Limb (tissue), 2 donors: ENCODE measurements at regions not wholly inside any gene's neighbourhood (a gene's known extent, or its start where the extent isn't known, plus 50 kb on each side); places are given as distances from the start of the nearest gene placed in this dataset.
A peak's percentile ranks its signal among the peaks of the same experiment; 100 is the strongest.
"Not testable (repeated sequence)": the region's sequence is repeated elsewhere in the genome, so short reads cannot be mapped to it uniquely, and the experiment has no call there.

Experiments used
- DNase-seq, 2 donors: peaks; one replicate each; pipeline ENCODE4 v3.0.0-alpha.2; 2016; ENCODE audit errors: extremely low spot score in 2 of 2

DNA sequence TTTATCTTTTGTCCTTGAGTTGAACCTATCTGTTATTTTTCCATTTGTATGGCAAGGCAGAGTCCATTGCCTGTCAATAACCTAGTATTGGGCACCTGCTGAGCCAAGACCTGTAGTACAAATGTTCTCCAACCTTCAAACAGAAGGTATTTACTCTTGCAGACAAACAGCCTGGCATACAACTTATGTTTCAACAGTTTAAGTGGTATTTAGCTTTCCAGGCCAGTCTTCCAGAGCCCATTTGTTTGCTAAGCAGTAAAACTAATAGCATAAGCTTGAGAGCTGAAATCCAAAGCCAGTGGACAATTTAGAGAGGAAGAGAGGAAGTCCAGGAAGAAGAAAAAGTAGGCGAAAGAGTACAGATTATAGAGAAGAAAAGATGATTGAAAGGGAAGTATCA lies 979.3 kb downstream of the GLUD2 start:
- no peak for DNase-seq

DNA sequence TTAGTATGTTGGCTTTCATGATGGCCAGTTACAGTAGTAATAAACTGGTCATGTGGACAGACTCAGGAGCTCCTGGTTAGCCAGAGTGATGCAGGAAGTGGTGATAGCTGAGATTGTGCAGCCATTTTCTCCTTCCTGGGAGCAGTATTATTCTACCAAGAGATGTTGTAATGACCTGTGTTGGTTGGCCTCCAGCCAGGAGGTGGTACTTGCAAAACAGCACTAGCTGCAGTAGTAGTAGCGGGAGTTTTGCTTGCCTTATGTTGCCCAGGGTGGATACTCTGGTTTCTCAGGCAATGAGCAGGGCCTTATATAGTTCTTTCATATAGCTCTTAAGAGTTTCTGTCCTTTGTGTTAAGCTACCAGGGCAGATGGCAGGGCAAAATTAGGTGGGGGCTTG lies 998.8 kb downstream of the GLUD2 start:
- no peak for DNase-seq

DNA sequence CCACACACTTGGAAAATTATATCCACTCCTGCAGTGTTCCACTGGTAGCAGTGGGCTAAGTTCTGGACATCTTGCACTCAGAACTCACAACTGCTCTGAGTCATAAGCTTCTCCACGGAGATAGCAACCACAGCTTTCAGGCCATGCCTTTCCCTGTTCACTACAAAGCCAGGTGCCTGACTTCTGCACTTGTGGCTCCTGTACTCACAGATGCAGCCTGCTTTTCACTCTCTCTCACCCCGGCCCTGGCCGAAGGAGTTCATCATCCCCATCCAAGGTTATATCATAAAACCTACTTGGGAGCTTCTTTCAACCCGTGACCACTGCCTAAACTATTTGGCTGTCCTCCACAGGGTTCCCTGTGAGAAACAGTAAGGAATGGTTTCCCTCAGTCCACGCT lies 999.4 kb downstream of the GLUD2 start:
- DNase-seq, result no peak

DNA sequence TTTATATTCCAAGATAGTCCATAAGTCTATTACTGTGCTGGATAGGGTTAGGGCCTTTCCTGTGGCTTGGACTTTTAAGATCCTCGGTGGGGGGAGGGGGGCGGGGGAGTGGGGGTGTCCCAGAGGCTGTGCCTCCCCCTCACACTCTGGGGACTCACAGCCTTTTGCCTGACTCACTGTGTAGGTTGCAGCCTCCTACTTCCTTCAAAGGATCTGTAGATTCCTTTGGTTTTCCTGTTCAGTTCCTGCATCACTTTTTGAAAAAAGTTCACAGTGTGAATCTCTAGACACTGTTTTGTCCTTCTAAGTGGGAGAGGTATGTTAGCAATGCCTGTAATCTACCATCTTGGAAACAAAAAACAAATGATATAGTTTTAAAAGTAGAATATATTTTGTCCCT lies 999.9 kb downstream of the GLUD2 start:
- DNase-seq, result no peak

DNA sequence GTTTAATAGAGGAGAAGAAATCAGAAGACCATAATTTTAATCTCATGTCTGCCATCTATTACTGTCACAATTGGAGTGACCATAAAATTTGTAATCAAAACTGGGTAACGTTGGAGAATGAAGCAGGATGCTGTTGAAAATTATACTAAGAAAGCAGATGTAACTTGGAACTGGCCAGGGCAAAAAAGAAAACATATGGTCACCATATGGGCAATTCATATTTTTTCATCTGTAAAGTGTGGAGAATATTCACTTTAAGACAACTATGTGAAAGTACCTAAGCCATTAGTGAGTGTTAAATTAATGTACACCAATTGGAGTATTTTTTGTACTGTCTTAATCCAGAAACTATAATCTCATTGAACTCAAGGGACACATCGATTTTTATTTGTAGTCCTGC lies 1008.0 kb downstream of the GLUD2 start:
- DNase-seq, result no peak

DNA sequence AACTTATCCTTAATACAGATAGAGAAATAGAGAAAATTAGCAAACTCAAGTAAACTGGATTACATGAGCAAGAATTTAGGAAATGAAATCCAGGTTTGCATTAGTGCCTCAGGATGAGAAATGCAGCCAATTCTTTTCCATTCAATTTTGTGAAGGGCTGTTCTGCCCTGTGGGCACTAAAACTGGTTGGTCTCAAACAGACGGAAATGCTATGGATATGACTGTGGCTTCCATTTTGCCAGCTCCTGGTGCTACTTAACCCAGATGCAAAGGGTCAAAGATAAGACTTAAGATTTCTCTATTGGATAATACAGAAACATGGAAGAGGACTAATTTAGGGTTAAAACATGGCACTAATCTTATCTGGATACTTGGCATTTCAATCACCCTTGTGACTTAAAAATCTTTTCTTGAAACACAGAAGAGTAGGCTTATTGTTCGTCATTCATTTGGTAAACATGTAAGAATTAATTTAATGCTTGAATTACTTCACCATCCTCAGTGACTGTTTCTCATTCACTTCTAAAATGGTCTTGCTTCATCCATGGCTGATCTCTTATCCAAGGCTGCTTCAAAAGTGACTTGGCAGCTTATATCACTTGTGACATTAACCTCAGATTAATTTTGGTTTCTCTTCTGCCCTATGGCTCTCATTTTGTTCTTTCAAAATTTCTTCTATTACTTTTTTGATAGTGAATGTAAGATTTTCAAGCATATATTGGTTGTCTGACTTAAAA lies 1008.7 kb downstream of the GLUD2 start:
- DNase-seq, result no peak

DNA sequence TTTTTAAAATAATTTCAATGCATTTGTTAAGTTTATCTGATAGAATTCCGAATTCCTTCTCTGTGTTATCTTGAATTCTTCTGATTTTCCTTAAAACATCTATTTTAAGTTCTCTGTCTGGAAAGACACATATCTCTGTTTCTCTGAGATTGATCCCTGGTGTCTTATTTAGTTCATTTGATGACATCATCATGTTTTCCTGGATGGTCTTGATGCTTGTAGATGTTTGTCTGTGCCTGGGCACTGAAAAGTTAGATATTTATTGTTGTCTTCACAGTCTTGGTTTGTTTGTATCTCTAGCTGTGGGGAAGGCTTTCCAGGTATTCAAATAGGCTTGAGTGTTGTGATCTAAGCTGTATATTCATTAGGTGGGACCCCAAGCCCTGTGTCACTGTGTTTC lies 1028.8 kb downstream of the GLUD2 start:
- DNase-seq, result no peak

DNA sequence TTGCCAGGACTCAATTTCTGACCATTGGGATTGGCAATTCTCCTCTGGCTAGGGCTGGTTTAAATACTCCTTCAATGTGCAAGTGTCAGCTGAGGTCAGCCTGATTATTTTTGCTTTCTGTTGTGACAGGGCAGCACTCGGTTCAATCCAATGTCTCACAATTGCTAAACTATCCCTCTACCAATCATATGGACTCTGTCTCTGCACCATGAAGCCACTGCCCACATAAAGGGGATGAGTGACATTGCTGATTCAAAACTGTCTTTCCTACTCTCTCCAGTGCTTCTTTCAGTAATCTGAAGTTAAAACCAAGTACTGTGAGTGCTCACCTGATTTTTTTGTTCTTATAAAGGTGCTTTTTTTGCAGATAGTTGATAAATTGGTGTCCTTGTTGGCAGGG lies 1030.7 kb downstream of the GLUD2 start:
- no peak for DNase-seq

DNA sequence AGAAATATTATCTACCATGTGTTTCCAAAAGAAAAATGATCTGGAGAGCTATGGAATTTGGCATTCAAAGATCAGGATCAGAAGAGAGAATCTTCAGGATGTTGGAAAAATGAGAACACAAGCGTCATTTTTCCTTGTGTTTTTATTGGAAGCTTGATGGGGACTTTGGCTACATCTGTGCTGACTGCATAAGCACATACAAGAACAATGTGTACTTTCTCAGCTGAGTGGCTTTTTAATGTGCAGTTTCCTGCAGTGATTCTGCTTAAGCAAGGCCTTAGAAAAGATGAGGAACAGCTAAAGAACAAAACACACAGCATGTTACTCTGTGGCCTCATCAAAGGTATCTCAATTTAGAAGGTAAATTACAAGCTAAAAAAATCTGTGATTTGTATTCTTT lies 1039.9 kb downstream of the GLUD2 start:
- DNase-seq, result peak in 1 of 2 donors; percentile 1

DNA sequence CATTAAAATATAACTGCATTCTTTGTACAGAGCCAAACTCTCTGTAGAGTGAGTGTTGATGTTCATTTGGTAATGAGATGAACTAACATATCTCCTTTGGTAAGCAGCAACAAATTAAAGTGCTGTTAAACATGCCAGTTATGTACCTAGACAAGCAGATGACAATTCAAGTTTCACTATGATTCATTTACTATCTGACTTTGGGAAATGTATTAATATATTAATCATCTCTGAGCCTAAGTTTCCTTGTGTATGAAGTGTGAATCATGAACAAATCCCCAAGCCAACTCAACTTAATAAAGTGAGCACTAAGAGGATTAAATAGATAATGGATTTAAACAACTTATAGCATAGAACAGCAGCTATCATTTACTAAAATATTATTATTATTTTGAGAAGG lies 1044.2 kb downstream of the GLUD2 start:
- DNase-seq, result no peak

DNA sequence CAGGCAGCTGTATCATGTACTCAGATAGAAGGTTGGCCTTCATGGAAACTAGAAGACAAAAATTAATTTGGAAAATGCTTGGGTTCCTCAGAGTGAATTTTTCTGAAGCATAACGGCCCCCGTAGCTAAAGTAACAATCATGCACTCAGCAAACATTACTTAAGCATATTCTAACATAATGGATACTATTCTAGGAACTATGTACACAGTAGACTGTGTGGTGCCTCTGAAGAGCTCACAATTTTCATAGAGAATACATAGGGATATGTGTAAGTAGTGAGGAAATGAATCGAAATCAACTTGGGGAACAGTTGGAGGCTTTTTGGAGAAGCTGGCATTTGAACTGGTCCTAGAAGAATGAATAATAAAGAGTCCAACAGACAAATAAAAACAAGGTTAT lies 1045.0 kb downstream of the GLUD2 start:
- DNase-seq, result no peak

DNA sequence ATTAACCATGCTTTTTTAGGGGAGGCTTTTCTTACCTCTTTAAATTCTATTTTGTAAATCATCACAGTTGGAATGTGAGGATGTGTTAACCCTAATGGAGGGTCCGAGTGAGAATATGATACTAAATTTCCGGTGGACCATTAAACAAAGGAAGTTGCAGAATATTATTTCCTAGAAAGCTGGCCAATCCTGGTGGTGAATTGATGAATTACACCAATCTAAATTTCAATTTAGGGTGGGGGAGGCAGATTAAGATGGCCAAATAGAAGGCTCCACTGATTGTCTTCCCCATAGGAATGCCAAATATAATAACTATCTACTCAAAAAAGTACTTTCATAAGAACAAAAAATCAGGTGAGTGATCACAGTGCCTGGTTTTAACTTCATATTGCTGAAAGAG lies 1045.6 kb downstream of the GLUD2 start:
- no peak for DNase-seq

DNA sequence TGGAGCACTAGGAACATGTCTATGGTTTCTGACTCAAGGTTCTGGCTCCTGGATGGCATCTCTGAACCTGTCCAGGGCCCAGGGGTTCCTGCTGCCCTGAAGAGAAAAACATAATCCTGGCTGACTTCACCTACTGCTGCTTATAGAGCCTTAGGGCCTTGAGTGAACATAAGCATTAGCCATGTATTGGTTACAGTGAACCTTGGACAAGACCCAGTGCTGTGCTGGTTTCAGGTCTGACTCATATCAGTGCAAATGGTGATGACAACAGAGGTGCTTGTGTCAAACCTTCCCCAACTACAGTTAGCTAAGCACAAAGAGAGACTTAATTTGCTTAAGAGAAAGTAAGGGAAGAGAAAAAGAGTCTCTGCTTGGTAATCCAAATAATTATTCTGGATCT lies 1047.2 kb downstream of the GLUD2 start:
- no peak for DNase-seq

DNA sequence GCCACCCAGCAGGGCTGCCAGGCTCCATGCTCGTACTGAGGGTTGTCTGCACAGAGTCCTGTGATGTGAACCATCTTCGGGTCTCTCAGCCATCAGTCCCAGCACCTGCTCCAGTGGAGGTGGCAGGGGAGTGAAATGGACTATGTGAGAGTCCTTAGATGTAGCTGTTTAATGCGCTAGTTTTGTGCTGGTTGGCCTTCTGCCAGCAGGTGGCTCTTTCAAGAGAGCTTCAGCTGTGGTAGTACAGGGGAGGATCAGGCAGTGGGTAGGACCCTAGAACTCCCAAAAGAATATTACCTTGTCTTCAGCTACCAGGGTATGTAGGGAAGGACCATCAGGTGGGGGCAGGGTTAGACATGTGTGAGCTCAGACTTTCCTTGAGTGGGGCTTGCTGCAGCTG lies 1066.0 kb downstream of the GLUD2 start:
- DNase-seq, result no peak

DNA sequence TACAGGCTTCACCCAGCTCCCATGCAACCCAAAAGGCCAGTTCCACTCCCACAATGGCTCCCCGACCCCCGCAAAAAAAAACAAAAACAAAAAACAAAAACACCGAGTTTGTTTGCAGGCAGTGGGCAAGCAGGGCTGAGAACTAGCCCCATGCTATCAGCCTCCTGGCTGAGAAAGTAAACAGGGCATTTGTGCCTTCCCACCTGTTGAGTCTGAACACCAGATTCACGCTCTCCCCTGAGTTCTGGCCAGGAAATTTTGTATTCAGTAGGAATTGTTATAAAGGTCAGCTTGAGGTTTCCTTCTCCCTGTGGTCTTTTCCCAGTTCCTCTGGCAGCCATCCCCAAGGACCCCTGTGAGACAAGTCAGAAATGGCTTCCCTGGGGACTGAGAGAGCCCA lies 1066.5 kb downstream of the GLUD2 start:
- no peak for DNase-seq

DNA sequence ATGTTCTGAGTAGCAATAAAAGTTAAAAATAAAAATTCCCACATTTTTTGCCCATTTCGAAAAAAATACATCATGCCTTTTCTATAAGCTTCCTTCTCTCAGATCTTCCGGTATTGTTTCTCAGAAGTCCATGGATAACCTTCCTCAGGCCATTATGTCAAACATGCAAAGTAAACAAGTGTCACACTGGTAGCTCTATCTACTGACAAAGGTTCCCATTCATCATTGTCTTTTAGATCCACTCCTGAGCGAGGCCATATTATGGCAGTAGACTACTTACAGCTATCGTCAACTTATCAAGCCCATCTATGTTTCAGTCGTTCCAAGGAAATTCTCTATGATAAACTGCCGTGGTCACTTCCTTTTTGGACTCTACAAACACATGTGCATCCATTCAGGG lies 1068.2 kb downstream of the GLUD2 start:
- no peak for DNase-seq

DNA sequence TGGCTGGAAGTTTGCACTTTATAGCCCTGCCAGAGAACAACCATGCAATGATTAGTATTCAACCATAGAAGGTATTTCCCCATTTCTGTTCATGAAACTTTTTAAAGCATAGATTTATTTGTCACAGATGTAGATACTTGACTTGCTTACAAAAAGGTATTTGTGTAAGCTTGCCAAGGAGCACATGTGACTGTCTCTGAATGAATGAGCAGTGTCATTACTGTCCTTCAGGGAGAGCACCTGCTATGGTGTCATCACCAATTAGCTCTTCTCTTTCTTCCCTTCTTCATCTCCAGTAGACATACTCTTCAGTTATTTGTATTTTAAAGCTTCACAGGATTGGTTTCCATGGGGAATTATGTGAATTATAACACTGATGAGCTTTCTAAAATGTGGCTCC lies 1064.7 kb upstream of the GRIA3 start:
- DNase-seq, result no peak

DNA sequence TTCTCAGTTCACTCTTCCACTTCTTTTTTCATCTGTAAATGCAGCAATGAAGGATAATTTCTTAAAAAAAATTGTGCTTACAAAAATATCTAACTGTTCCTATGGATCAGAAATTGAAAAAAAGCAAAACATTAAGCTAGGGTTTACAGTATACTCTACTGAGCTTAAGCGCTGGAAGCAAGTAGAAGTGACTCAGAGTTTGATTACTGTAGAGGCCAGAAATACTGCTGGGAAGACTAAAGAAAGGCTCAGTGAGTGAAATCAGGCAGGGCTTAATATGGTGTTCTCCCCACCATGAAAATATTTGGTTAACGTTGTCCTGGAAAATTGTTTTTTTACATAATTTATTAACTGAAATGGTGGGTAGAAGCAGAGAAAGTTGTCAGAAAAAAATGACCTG lies 1061.8 kb upstream of the GRIA3 start:
- no peak for DNase-seq

DNA sequence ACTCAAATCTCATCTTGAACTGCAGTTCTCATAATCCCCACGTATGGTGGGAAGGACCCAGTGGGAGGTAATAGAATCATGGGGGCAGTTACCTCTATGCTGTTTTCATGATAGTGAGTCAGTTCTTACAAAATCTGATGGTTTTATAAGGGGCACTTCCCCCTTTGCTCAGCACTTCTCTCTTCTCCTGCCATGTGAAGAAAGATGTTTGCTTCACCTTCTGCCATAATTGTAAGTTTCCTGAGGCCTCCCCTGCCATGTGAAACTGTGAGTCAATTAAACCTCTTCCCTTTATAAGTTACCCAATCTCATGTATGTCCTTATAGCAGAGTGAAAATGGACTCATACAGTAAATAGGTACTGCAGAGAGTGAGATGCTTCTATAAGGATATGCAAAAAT lies 1050.6 kb upstream of the GRIA3 start:
- DNase-seq, result no peak

DNA sequence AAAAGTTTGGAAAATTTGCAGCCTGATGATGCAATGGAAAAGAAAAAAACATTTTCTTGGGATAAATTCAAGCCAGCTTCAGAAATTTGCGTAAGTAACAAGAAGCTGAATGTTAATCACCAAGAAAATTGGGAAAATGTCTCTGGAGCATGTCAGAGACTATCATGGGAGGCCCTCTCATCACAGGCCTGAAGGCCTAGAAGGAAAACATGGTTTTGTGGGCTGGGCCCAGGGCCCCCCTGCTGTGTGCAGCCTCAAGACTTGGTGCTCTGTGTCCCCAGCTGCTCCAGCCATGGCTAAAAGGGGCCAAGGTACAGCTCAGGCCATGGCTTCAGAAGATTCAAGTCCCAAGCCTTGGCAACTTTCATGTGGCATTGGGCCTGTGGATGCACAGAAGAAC lies 1049.8 kb upstream of the GRIA3 start:
- no peak for DNase-seq

DNA sequence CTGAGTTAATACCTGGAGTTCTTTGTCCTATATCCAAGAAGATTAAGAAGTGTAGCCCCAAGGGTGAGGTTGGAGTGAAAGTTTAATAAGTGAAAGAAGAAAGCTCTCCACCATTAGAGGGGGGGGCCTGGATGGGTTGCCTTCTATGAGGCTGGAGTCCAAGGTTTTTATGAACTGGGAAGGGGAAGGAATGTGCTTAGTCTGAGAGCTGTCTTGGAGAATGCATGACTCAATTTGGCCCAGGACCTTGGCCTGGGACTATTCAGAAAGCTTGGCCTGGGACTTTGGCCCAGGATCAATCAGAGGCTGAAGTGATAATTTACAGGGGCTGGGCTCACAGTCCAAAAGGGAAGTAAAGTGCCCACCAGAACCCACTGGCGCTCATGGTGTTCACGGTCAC lies 1049.0 kb upstream of the GRIA3 start:
- DNase-seq, result no peak

DNA sequence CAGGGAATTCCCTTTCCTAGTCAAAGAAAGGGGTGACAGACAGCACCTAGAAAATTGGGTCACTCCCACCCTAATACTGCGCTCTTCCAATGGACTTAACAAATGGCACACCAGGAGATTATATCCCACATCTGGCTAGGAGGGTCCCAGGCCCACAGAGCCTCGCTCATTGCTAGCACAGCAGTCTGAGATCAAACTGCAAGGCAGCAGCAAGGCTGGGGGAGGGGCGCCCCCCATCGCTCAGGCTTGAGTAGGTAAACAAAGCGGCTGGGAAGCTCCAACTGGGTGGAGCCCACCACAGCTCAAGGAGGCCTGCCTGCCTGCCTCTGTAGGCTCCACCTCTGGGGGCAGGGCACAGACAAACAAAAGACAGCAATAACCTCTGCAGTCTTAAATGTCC lies 1043.9 kb upstream of the GRIA3 start:
- DNase-seq, result not testable (repeated sequence)

DNA sequence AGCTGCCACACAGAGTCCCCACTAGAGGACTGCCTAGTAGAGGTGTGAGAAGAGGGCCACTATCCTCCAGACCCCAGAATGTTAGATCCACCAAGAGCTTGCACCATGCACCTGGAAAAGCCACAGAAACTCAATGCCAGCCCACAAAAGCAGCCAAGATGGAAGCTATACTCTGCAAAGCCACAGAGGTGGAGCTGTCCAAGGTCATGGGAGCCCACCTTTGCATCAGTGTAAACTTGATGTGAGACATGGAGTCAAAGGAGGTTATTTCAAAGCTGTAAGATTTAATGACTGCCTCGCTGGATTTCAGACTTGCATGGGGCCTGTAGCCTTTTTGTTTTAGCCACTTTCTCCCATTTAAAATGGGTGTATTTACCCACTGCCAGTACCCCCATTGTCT lies 1030.1 kb upstream of the GRIA3 start:
- no peak for DNase-seq

DNA sequence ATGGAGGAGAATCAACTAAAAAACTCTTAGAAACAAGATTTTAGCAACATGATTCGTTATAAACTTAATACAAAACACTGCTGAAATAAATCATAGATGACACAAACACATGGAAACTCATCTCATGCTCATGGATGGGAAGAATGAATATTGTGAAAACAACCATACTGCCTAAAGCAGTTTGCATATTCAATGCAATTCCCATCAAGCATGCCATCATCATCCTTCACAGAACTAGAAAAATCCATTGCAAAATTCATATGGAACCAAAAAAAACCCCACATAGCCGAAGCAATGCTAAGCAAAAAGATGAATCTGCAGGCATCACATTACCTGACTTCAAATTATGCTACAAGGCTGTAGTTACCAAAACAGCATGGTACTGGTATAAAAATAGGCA lies 1015.8 kb upstream of the GRIA3 start:
- no peak for DNase-seq
